Transverse colon (tissue), 4 donors: ENCODE measurements at regions not wholly inside any gene's neighbourhood (a gene's known extent, or its start where the extent isn't known, plus 50 kb on each side); places are given as distances from the start of the nearest gene placed in this dataset.
A peak's percentile ranks its signal among the peaks of the same experiment; 100 is the strongest.

Experiments
- DNase-seq: peaks from one replicate; pipeline ENCODE4 v3.0.0-alpha.2; 2019
- H3K27ac ChIP-seq, 4 donors: fragments of 200-600 bp; sonication (generic); 2 replicates each; pipeline ENCODE4 v1.5.1; 2016 to 2018; ENCODE audit warnings: inconsistent platforms in 4 of 4
- H3K27me3 ChIP-seq: fragments of 200-600 bp; sonication (generic); 2 replicates; pipeline ENCODE4 v1.5.1; 2017; ENCODE audit warnings: inconsistent platforms
- H3K36me3 ChIP-seq, 4 donors: fragments of 200-600 bp; sonication (generic); 2 replicates each; pipeline ENCODE4 v1.5.1; 2017 to 2019; ENCODE audit warnings: inconsistent platforms in 4 of 4
- H3K4me1 ChIP-seq, 4 donors: fragments of 200-600 bp; sonication (generic); 2 replicates each; pipeline ENCODE4 v1.5.1; 2017 to 2020; ENCODE audit warnings: inconsistent platforms in 4 of 4
- H3K4me3 ChIP-seq, 4 donors: fragments of 200-600 bp; sonication (generic); 1 replicate in 1 of 4; 2 replicates in 3 of 4; pipeline versions ENCODE4 v1.5.1 to v1.6.1; 2017 to 2019; ENCODE audit warnings: inconsistent platforms in 4 of 4
- H3K9me3 ChIP-seq, 2 donors: fragments of 200-600 bp; sonication (generic); 2 replicates each; pipeline ENCODE4 v1.5.1; 2017 to 2019; ENCODE audit warnings: inconsistent platforms in 2 of 2
- EP300 ChIP-seq: sonication (generic); formaldehyde crosslinking; IDR thresholded peaks from one replicate; pipeline ENCODE4 v1.6.1; 2017; ENCODE audit warnings: antibody characterized with exemption, low read depth
- POLR2A ChIP-seq: fragments of 450-650 bp; IDR thresholded peaks from one replicate; pipeline ENCODE4 v1.6.1; 2016; ENCODE audit warnings: antibody characterized with exemption, mild to moderate bottlenecking, moderate library complexity
- POLR2AphosphoS5 ChIP-seq, 3 donors: sonication (generic); formaldehyde crosslinking; IDR thresholded peaks; one replicate each; pipeline ENCODE4 v1.6.1; 2016; ENCODE audit warnings: antibody characterized with exemption in 3 of 3
- WGBS, 2 donors: methylation state at CpG; one replicate each; pipeline ENCODE4 v1.1.5; 2018; ENCODE audit warnings: low coverage in 1 of 2; 5-methylcytosine and 5-hydroxymethylcytosine counted together
- in situ Hi-C, 4 donors: fragments of 200-750 bp; cut with MboI; loops; one replicate each; pipeline versions ENCODE4 v1.15.0 to v1.15.1; 2017; ENCODE audit warnings: low sequenced_read_pairs in 3 of 4, low pct_ligation_motif_present in 1 of 4, low pct_unique_long_range_greater_than_20kb in 1 of 4
- intact Hi-C: fragments of 100-400 bp; cut with DNase I; formaldehyde crosslinking; loops from one replicate; pipeline ENCODE4 v1.15.1; 2023; ENCODE audit warnings: low total_unique reads
- TF ChIP-seq, protein P1 (sequence below), 5 experiments: fragments of 200-600 bp in 3 of 5; fragments of 450-650 bp in 2 of 5; sonication (generic) in 3 of 5; IDR thresholded peaks; 1 replicate in 2 of 5; 2 replicates in 3 of 5; pipeline ENCODE4 v1.5.1; 2016 to 2017; ENCODE audit warnings: antibody characterized with exemption in 5 of 5, inconsistent platforms in 3 of 5, mild to moderate bottlenecking in 2 of 5, moderate library complexity in 1 of 5

DNA sequence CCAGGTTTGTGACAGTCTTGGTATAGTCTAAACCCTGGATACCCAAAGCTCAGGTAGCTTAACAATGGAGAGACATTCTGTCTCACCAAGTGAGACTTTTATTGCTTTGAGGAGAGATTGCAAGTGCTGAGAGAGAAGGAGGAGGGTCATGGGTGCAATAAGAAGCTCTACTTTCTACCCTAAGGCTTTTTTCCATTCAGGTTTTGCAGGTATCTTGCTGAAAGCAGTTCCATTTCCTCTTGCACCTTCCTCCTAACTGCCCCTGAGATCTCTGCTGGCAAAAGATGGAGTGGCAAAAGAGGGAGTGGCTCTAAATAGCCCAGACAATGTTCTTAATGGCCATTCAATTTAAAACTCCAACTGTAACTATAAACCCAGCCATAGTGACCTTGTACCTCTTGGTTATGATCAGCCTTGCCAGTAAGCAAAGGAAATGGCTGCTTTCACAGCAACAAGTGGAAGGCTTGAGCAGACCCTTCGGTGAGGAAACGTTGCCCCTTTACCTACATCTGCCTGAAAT lies 105.6 kb upstream of the CPEB2 start:
- no peaks in the 10 kb centered on the region for H3K4me1 ChIP-seq
- no peaks in the 10 kb centered on the region for H3K27me3 ChIP-seq
- 89% methylated on average over 2 of the region's 2 CpGs; no CpG with 5 or more reads in 1 of the 2 donors for WGBS, 2 donors
- intact Hi-C loops (loop anchor here (1.0 kb wide), 1 partner anchor 34 kb away; no protein-coding TSS in a partner anchor), in situ Hi-C loops (no loop called here)
- H3K36me3 ChIP-seq = no peaks in the 10 kb centered on the region
- TF ChIP-seq POLR2AphosphoS5 (IDR thresholded peaks at IDR 0.05) (no peak), POLR2A (no peak), EP300 (no peak)
- TF ChIP-seq, protein P1, sequence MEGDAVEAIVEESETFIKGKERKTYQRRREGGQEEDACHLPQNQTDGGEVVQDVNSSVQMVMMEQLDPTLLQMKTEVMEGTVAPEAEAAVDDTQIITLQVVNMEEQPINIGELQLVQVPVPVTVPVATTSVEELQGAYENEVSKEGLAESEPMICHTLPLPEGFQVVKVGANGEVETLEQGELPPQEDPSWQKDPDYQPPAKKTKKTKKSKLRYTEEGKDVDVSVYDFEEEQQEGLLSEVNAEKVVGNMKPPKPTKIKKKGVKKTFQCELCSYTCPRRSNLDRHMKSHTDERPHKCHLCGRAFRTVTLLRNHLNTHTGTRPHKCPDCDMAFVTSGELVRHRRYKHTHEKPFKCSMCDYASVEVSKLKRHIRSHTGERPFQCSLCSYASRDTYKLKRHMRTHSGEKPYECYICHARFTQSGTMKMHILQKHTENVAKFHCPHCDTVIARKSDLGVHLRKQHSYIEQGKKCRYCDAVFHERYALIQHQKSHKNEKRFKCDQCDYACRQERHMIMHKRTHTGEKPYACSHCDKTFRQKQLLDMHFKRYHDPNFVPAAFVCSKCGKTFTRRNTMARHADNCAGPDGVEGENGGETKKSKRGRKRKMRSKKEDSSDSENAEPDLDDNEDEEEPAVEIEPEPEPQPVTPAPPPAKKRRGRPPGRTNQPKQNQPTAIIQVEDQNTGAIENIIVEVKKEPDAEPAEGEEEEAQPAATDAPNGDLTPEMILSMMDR (IDR thresholded peaks at IDR 0.05) = no peak
- H3K4me3 ChIP-seq = no peak overlapping the region
- no peaks in the 10 kb centered on the region for H3K9me3 ChIP-seq
- H3K27ac ChIP-seq = peak overlapping the region in 1 of 4 donors; percentile 10
- no peak for DNase-seq

- TF ChIP-seq EP300 (no peak), POLR2A (no peak), POLR2AphosphoS5 (IDR thresholded peaks at IDR 0.05) (no peak)
- TF ChIP-seq, protein P1 (IDR thresholded peaks at IDR 0.05) = no peak
- in situ Hi-C loops = no loop called here
- WGBS, 2 donors = 57 to 60% methylated on average over 1 to 2 of the region's 2 CpGs
Observed at GRCh38 chr4:14897217-14897616, 105.1 kb upstream of the CPEB2 start.

GRCh38 chr4:14898989-14899388 lies 103.3 kb upstream of the CPEB2 start:
- intact Hi-C loops = no loop called here
- TF ChIP-seq, protein P1 (IDR thresholded peaks at IDR 0.05) = no peak
- TF ChIP-seq EP300 (no peak), POLR2AphosphoS5 (IDR thresholded peaks at IDR 0.05) (no peak), POLR2A (no peak)
- no peaks in the 10 kb centered on the region for H3K36me3 ChIP-seq
- H3K4me1 ChIP-seq = no peaks in the 10 kb centered on the region
- no peaks in the 10 kb centered on the region for H3K27me3 ChIP-seq
- H3K4me3 ChIP-seq = no peak overlapping the region
- no peaks in the 10 kb centered on the region for H3K9me3 ChIP-seq
- DNase-seq = no peak
- no peak overlapping the region for H3K27ac ChIP-seq
- in situ Hi-C loops = no loop called here

More at GRCh38 chr4:14897217-14897616, 105.1 kb upstream of the CPEB2 start:
- Histone ChIP-seq H3K27me3 (no peaks in the 10 kb centered on the region), H3K4me3 (no peak overlapping the region), H3K4me1 (no peaks in the 10 kb centered on the region), H3K36me3 (no peaks in the 10 kb centered on the region), H3K9me3 (no peaks in the 10 kb centered on the region), H3K27ac (no peak overlapping the region)
- intact Hi-C loops = loop anchor here (1.0 kb wide), 1 partner anchor 33 kb away; no protein-coding TSS in a partner anchor
- DNase-seq = no peak

DNA sequence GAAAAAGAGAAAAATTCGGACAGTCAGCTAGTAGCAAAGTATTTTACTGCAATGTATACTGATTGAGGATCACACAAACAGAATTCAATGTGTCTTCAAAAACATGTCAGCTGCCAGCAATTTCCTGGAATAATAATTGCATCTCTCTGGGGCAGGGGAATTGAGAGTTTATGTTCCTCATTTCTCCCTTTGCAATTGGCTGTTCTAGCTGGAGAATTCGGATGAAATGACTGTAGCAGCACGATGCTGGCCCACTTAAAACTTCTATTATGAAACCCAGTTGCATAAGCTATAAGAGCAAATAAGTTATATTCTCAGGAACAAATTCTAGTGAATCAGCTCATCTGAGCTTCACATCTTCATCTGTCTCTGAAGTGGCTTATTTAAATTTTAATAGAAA lies 99.9 kb upstream of the CPEB2 start:
- no peak overlapping the region for H3K27ac ChIP-seq
- in situ Hi-C loops = no loop called here

More for the DNA sequence above, 99.9 kb upstream of the CPEB2 start:
- Histone ChIP-seq H3K27me3 (no peaks in the 10 kb centered on the region), H3K9me3 (no peaks in the 10 kb centered on the region), H3K36me3 (no peaks in the 10 kb centered on the region), H3K4me3 (no peak overlapping the region), H3K4me1 (no peaks in the 10 kb centered on the region)
- no peak for DNase-seq
- intact Hi-C loops = no loop called here
- TF ChIP-seq POLR2AphosphoS5 (IDR thresholded peaks at IDR 0.05) (no peak), POLR2A (no peak), EP300 (no peak)
- TF ChIP-seq, protein P1 (IDR thresholded peaks at IDR 0.05) = no peak
- WGBS, 2 donors = 75 to 80% methylated on average over 1 to 3 of the region's 3 CpGs
